GM13976 (cell line): ENCODE measurements at regions not wholly inside any gene's neighbourhood (a gene's known extent, or its start where the extent isn't known, plus 50 kb on each side); places are given as distances from the start of the nearest gene placed in this dataset.

Experiments
- DNase-seq: peaks from one replicate; pipeline ENCODE4 v3.0.0; 2012; ENCODE audit warnings: low spot score
- CTCF ChIP-seq: IDR thresholded peaks from 2 replicates; pipeline ENCODE4 v1.5.1; 2012; ENCODE audit warnings: borderline replicate concordance, mild to moderate bottlenecking; ENCODE audit not compliant: insufficient read depth; ENCODE audit errors: extremely low read depth, missing control alignments, control extremely low read depth
- in situ Hi-C: fragments of 300-500 bp; cut with MboI; formaldehyde crosslinking; loops from one replicate; pipeline ENCODE4 v1.12.0; 2022; ENCODE audit warnings: low sequenced_read_pairs, mixed read lengths, inconsistent platforms; ENCODE audit not compliant: unreplicated experiment

GRCh38 chr6:166008441-166009369, 158.9 kb downstream of the TBXT start:
- TF ChIP-seq CTCF: no peak
- in situ Hi-C loops: no loop called here
- no peak for DNase-seq

GRCh38 chr6:166007349-166008263, 160.0 kb downstream of the TBXT start:
- in situ Hi-C loops: no loop called here
- no peak for DNase-seq

GRCh38 chr6:166006900-166007301, 160.8 kb downstream of the TBXT start:
- in situ Hi-C loops: no loop called here
- TF ChIP-seq CTCF: no peak

More at GRCh38 chr6:166007349-166008263, 160.0 kb downstream of the TBXT start:
- TF ChIP-seq CTCF: no peak

GRCh38 chr6:166005944-166006899, 161.4 kb downstream of the TBXT start:
- no peak for DNase-seq
- no peak for TF ChIP-seq CTCF
- in situ Hi-C loops: no loop called here

More at GRCh38 chr6:166006900-166007301, 160.8 kb downstream of the TBXT start:
- DNase-seq: no peak

GRCh38 chr6:166005401-166005943, 162.2 kb downstream of the TBXT start:
- TF ChIP-seq CTCF: no peak
- no peak for DNase-seq
- in situ Hi-C loops: no loop called here
